A549 (cell line): ENCODE measurements at regions not wholly inside any gene's neighbourhood (a gene's known extent, or its start where the extent isn't known, plus 50 kb on each side); places are given as distances from the start of the nearest gene placed in this dataset.

Source experiments
- CTCF ChIP-seq: fragments of >200 bp; sonication (Bioruptor Twin); formaldehyde crosslinking; IDR thresholded peaks from 3 replicates; pipeline ENCODE4 v1.5.1; 2016
- FOSL2 ChIP-seq, 2 experiments: fragments of 450-650 bp in 1 of 2; fragments of >200 bp in 1 of 2; sonication (Bioruptor Twin) in 1 of 2; formaldehyde crosslinking; IDR thresholded peaks; 2 replicates each; pipeline versions ENCODE4 v1.5.0 to v1.6.1; 2016 to 2020; ENCODE audit warnings: mild to moderate bottlenecking in 1 of 2, moderate library complexity in 1 of 2
- HOXB13 ChIP-seq: fragments of 250-450 bp; sonication (Bioruptor Pico); IDR thresholded peaks from 2 replicates; pipeline ENCODE4 v1.5.0; 2020; ENCODE audit warnings: low read depth, mild to moderate bottlenecking, moderate library complexity
- JUNB ChIP-seq: fragments of >200 bp; sonication (Bioruptor Twin); formaldehyde crosslinking; IDR thresholded peaks from 2 replicates; pipeline ENCODE4 v1.6.1; 2016
- MAX ChIP-seq: IDR thresholded peaks from 2 replicates; pipeline ENCODE4 v1.6.1; 2012
- REST ChIP-seq: fragments of 200-600 bp; sonication (generic); IDR thresholded peaks from 2 replicates; pipeline ENCODE4 v1.6.1; 2016; ENCODE audit warnings: antibody characterized with exemption, mild to moderate bottlenecking, moderate library complexity
- TF ChIP-seq, protein P1 (sequence below): fragments of >200 bp; sonication (Bioruptor Twin); formaldehyde crosslinking; IDR thresholded peaks from 3 replicates; pipeline ENCODE4 v1.6.1; 2016

GRCh38 chr4:13728761-13729160 lies 101.2 kb upstream of the BOD1L1 start:
- TF ChIP-seq HOXB13 (CRISPR knock-in tag) (no peak), CTCF (no peak), FOSL2 (IDR thresholded peaks at IDR 0.05) (no peak), FOSL2 (CRISPR knock-in tag; IDR thresholded peaks at IDR 0.05) (no peak), REST (no peak), JUNB (no peak), MAX (no peak)
- TF ChIP-seq, protein P1, sequence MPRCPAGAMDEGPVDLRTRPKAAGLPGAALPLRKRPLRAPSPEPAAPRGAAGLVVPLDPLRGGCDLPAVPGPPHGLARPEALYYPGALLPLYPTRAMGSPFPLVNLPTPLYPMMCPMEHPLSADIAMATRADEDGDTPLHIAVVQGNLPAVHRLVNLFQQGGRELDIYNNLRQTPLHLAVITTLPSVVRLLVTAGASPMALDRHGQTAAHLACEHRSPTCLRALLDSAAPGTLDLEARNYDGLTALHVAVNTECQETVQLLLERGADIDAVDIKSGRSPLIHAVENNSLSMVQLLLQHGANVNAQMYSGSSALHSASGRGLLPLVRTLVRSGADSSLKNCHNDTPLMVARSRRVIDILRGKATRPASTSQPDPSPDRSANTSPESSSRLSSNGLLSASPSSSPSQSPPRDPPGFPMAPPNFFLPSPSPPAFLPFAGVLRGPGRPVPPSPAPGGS = no peak
